Endothelial cell (in vitro differentiated cells): ENCODE measurements at regions not wholly inside any gene's neighbourhood (a gene's known extent, or its start where the extent isn't known, plus 50 kb on each side); places are given as distances from the start of the nearest gene placed in this dataset.

ENCODE experiments used
- DNase-seq: peaks from one replicate; pipeline ENCODE4 v3.0.0; 2021; ENCODE audit warnings: low spot score
- H3K27ac Mint-ChIP-seq: one replicate; pipeline ENCODE4 v1.8.0; 2021; ENCODE audit warnings: mixed read lengths, inconsistent platforms; ENCODE audit not compliant: unreplicated experiment
- H3K27me3 Mint-ChIP-seq: one replicate; pipeline ENCODE4 v1.8.0; 2021; ENCODE audit warnings: mild to moderate bottlenecking, moderate library complexity, mixed read lengths, inconsistent platforms; ENCODE audit not compliant: unreplicated experiment
- H3K36me3 Mint-ChIP-seq: one replicate; pipeline ENCODE4 v1.8.0; 2021; ENCODE audit warnings: mild to moderate bottlenecking, low read depth, mixed read lengths, inconsistent platforms; ENCODE audit not compliant: unreplicated experiment
- H3K4me1 Mint-ChIP-seq: one replicate; pipeline ENCODE4 v1.8.0; 2021; ENCODE audit warnings: mild to moderate bottlenecking, mixed read lengths, inconsistent platforms; ENCODE audit not compliant: unreplicated experiment
- H3K4me3 Mint-ChIP-seq: one replicate; pipeline ENCODE4 v1.8.0; 2021; ENCODE audit warnings: mild to moderate bottlenecking, mixed read lengths, inconsistent platforms; ENCODE audit not compliant: unreplicated experiment
- H3K9me3 Mint-ChIP-seq: one replicate; pipeline ENCODE4 v1.8.0; 2021; ENCODE audit warnings: mixed read lengths, inconsistent platforms; ENCODE audit not compliant: unreplicated experiment
- CTCF ChIP-seq: fragments of 200-600 bp; sonication (generic); IDR thresholded peaks from one replicate; pipeline ENCODE4 v1.5.0; 2021; ENCODE audit warnings: antibody characterized with exemption; ENCODE audit not compliant: unreplicated experiment

DNA sequence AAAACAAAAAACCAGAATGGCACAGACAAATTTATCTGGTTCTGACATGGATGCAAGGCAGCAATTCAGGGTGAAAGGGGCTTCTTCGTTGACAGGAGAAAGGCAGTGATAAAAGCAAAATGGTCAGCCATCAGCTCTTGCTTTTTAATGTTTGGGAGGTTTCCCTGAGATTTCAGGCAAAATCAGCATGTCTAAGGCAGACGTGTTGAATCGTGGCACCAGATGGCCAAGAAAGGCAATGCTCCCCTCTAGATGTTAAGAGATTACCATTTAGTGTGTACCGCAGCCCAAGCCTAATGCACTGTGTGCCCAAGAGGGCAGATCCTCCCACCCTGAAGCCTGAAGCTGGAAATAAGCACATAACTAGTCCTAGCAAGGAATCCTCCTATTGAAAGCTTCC lies 88.8 kb upstream of the GALNT18 start:
- Mint-ChIP-seq H3K4me3 (no peak overlapping the region), H3K27me3 (peaks cover 4% of the 10 kb centered on the region), H3K27ac (no peak overlapping the region), H3K36me3 (peaks cover 1% of the 10 kb centered on the region), H3K9me3 (no peaks in the 10 kb centered on the region), H3K4me1 (peaks cover 22% of the 10 kb centered on the region)
- no peak for DNase-seq
- TF ChIP-seq CTCF, result no peak

DNA sequence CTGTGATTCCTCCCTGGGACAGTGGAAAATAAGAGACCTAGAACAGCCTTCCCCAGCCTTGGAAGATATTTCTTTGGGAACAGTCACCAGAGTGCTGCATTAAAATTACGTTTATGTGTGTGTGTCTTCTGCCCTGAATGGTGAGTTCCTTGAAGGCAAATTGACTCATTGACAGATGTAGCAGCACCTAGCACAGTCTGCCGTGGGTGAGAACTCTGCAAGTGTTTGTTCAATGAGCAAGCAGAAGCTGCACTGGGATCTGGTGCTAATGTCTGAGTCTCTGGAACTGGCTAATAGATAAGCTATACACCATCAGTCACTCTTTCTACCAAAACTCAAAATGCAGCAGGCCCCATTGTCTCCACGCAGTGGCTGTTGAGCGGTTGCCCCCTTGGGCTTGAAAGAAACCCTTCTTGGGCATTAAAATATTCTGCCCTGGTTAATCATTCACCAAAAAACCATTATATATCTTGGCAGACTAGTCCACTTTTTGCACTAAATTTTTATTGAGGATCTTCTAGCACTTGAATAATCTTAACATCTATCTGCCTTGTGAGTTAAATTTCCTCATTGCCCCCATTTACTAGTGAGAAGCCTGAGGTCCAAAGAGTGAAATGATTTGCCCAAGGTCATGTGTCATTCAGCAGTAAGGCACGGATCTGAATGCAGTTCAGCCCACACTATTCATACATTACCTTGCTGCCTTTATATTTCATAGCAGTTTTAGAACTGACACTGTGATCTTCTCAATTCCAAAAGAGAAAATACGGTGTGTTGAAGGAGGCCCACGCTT lies 87.8 kb upstream of the GALNT18 start:
- no peak for DNase-seq
- Mint-ChIP-seq H3K36me3 (no peaks in the 10 kb centered on the region), H3K4me1 (peaks cover 22% of the 10 kb centered on the region), H3K4me3 (no peak overlapping the region), H3K9me3 (no peaks in the 10 kb centered on the region), H3K27ac (no peak overlapping the region), H3K27me3 (peaks cover 4% of the 10 kb centered on the region)
- TF ChIP-seq CTCF, result no peak

DNA sequence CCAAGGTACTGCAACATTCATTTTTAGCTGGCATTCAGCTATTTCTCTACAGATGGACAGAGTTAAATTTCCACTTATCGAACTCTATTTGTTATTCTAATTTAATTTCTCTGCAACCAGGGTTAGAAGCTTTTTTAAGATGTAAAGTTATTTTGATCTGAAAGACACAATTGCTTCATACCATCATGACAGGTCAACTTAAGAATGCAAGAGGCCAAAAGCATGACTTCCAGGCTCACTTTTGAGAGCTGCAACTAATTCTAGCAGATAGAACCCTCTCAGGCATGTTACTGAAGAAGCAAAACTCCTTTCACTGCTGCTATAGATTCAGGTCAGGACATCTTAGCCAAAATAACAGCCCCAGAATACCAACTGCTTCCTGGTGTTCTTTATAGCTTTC lies 86.5 kb upstream of the GALNT18 start:
- Mint-ChIP-seq H3K27ac (peak overlapping the region; percentile 26), H3K4me3 (no peak overlapping the region), H3K4me1 (peaks cover 22% of the 10 kb centered on the region), H3K27me3 (peaks cover 4% of the 10 kb centered on the region), H3K36me3 (no peaks in the 10 kb centered on the region), H3K9me3 (no peaks in the 10 kb centered on the region)
- DNase-seq, result no peak
- TF ChIP-seq CTCF, result no peak

DNA sequence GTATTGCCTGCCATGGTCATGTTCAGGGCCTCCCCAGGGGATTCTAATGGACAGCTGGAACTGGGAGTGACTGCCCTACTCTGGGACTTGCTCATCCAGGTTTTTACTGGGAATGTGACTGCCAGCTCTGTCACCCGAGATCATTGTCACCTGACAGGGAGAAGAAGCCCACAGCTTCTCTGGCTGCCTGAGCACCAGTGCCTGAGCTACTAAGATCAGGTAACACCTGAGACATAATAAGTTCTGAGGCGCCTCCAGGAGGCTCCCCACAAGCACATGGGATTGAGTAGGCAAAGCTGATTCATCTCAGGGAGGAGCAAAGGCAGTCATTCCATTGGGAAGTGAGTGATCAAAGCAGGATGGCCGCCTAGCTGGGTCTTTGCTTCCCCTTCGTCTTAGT lies 84.2 kb upstream of the GALNT18 start:
- Mint-ChIP-seq H3K36me3 (no peaks in the 10 kb centered on the region), H3K27ac (no peak overlapping the region), H3K27me3 (peaks cover 4% of the 10 kb centered on the region), H3K4me1 (peaks cover 22% of the 10 kb centered on the region), H3K9me3 (no peaks in the 10 kb centered on the region), H3K4me3 (no peak overlapping the region)
- DNase-seq, result no peak
- TF ChIP-seq CTCF, result no peak

GRCh38 chr11:11703885-11704284 lies 82.1 kb upstream of the GALNT18 start:
- no peak for TF ChIP-seq CTCF
- Mint-ChIP-seq H3K36me3 (no peaks in the 10 kb centered on the region), H3K27ac (no peak overlapping the region), H3K9me3 (no peaks in the 10 kb centered on the region), H3K27me3 (peaks cover 3% of the 10 kb centered on the region), H3K4me3 (no peak overlapping the region), H3K4me1 (peaks cover 23% of the 10 kb centered on the region)
- DNase-seq, result no peak
